Spleen (tissue), 11 donors: ENCODE measurements at regions not wholly inside any gene's neighbourhood (a gene's known extent, or its start where the extent isn't known, plus 50 kb on each side); places are given as distances from the start of the nearest gene placed in this dataset.

Experiments
- DNase-seq: peaks from one replicate; pipeline ENCODE4 v3.0.0-alpha.2; 2020
- H3K27ac ChIP-seq, 8 donors: fragments of 200-600 bp; sonication (generic) in 7 of 8; 1 replicate in 4 of 8; 2 replicates in 4 of 8; pipeline versions ENCODE4 v1.5.0 to v1.8.0; 2016 to 2021; ENCODE audit warnings: inconsistent platforms in 4 of 8, mild to moderate bottlenecking in 4 of 8, moderate library complexity in 1 of 8
- H3K27me3 ChIP-seq, 7 donors: fragments of 200-600 bp; sonication (generic) in 6 of 7; replicated peaks in 1 of 7; 1 replicate in 4 of 7; 2 replicates in 3 of 7; pipeline versions ENCODE4 v1.5.0 to v1.8.0; 2016 to 2021; ENCODE audit warnings: inconsistent platforms in 3 of 7, mild to moderate bottlenecking in 1 of 7
- H3K36me3 ChIP-seq, 6 donors: fragments of 200-600 bp; sonication (generic) in 5 of 6; 1 replicate in 4 of 6; 2 replicates in 2 of 6; pipeline versions ENCODE4 v1.5.0 to v1.8.0; 2016 to 2021; ENCODE audit warnings: inconsistent platforms in 2 of 6
- H3K4me1 ChIP-seq, 6 donors: fragments of 200-600 bp; sonication (generic) in 5 of 6; 1 replicate in 3 of 6; 2 replicates in 3 of 6; pipeline versions ENCODE4 v1.5.0 to v1.8.0; 2016 to 2021; ENCODE audit warnings: inconsistent platforms in 3 of 6
- H3K4me3 ChIP-seq, 8 donors: fragments of 200-600 bp; sonication (generic) in 7 of 8; 1 replicate in 4 of 8; 2 replicates in 4 of 8; pipeline versions ENCODE4 v1.5.0 to v1.8.0; 2016 to 2021; ENCODE audit warnings: inconsistent platforms in 4 of 8, mild to moderate bottlenecking in 4 of 8, moderate library complexity in 2 of 8
- H3K9me3 ChIP-seq, 8 donors: fragments of 200-600 bp; sonication (generic) in 7 of 8; 1 replicate in 4 of 8; 2 replicates in 4 of 8; pipeline versions ENCODE4 v1.5.0 to v1.8.0; 2016 to 2021; ENCODE audit warnings: inconsistent platforms in 4 of 8
- POLR2A ChIP-seq, 3 donors: fragments of 450-650 bp; IDR thresholded peaks; one replicate each; pipeline ENCODE4 v1.5.1; 2017; ENCODE audit warnings: antibody characterized with exemption in 3 of 3, mild to moderate bottlenecking in 1 of 3
- POLR2AphosphoS5 ChIP-seq, 3 donors: sonication (generic); formaldehyde crosslinking; IDR thresholded peaks; one replicate each; pipeline ENCODE4 v1.5.1; 2017; ENCODE audit warnings: antibody characterized with exemption in 3 of 3
- WGBS, 5 donors: extraction: QIAGEN DNeasy Blood & Tissue Kit in 3 of 5; methylation state at CpG; one replicate each; pipeline versions ENCODE4 v1.1.5 to v1.1.7; 2013 to 2018; 5-methylcytosine and 5-hydroxymethylcytosine counted together
- intact Hi-C: fragments of 100-400 bp; cut with DNase I; formaldehyde crosslinking; loops from one replicate; pipeline ENCODE4 v1.15.0; 2023; ENCODE audit warnings: low total_unique reads
- TF ChIP-seq, protein P1 (sequence below), 11 experiments: fragments of 200-600 bp in 7 of 11; fragments of 450-650 bp in 4 of 11; sonication (generic) in 4 of 11; IDR thresholded peaks in 8 of 11; conservative IDR thresholded peaks in 3 of 11; 1 replicate in 7 of 11; 2 replicates in 4 of 11; pipeline versions ENCODE4 v1.4.0 to v1.8.0; 2016 to 2021; ENCODE audit warnings: antibody characterized with exemption in 11 of 11, inconsistent platforms in 4 of 11, mild to moderate bottlenecking in 1 of 11
- donor health status: healthy with polysubstance abuse.
- donor health status: DM: no; HTN: no; CAD: no; lungs with moderate emphysema.
- donor health status: DM: no; HTN: no; CAD: no.
- donor health status: Bipolar disorder and iron deficiency.
- donor health status: healthy.
- donor health status: DM: no; HTN: no; CAD: no.
- donor health status: DM: yes; HTN: yes; CAD: no.

- H3K4me1 ChIP-seq, result peaks cover 0 to 3% (median 0%) of the 10 kb centered on the region in 6 donors
- DNase-seq, result peak; percentile 45
- TF ChIP-seq POLR2AphosphoS5 (IDR thresholded peaks at IDR 0.05) (no peak), POLR2A (IDR thresholded peaks at IDR 0.05) (no peak)
- TF ChIP-seq, protein P1, sequence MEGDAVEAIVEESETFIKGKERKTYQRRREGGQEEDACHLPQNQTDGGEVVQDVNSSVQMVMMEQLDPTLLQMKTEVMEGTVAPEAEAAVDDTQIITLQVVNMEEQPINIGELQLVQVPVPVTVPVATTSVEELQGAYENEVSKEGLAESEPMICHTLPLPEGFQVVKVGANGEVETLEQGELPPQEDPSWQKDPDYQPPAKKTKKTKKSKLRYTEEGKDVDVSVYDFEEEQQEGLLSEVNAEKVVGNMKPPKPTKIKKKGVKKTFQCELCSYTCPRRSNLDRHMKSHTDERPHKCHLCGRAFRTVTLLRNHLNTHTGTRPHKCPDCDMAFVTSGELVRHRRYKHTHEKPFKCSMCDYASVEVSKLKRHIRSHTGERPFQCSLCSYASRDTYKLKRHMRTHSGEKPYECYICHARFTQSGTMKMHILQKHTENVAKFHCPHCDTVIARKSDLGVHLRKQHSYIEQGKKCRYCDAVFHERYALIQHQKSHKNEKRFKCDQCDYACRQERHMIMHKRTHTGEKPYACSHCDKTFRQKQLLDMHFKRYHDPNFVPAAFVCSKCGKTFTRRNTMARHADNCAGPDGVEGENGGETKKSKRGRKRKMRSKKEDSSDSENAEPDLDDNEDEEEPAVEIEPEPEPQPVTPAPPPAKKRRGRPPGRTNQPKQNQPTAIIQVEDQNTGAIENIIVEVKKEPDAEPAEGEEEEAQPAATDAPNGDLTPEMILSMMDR (IDR thresholded peaks at IDR 0.05 in 8 of 11, conservative IDR thresholded peaks at IDR 0.05 in 3 of 11), result no peak
- H3K36me3 ChIP-seq, result no peaks in the 10 kb centered on the region
- H3K4me3 ChIP-seq, result no peak overlapping the region
- H3K27me3 ChIP-seq, result peaks cover 0 to 19% (median 0%) of the 10 kb centered on the region in 7 donors
- no peaks in the 10 kb centered on the region for H3K9me3 ChIP-seq
- H3K27ac ChIP-seq, result no peak overlapping the region
- 78 to 84% (median 80%) methylated on average over 12 of the region's 12 CpGs for WGBS, 5 donors
- intact Hi-C loops, result no loop called here
Measured at GRCh38 chr20:23283096-23283850, 67.3 kb upstream of the NXT1 start.

- Histone ChIP-seq H3K4me3 (no peak overlapping the region), H3K27ac (no peak overlapping the region), H3K4me1 (peaks cover 0 to 3% (median 0%) of the 10 kb centered on the region in 6 donors), H3K36me3 (no peaks in the 10 kb centered on the region), H3K27me3 (peaks cover 0 to 12% (median 0%) of the 10 kb centered on the region in 7 donors), H3K9me3 (no peaks in the 10 kb centered on the region)
- intact Hi-C loops, result no loop called here
- peak; percentile 39 for DNase-seq
- TF ChIP-seq POLR2A (IDR thresholded peaks at IDR 0.05) (no peak), POLR2AphosphoS5 (IDR thresholded peaks at IDR 0.05) (no peak)
- TF ChIP-seq, protein P1 (IDR thresholded peaks at IDR 0.05 in 8 of 11, conservative IDR thresholded peaks at IDR 0.05 in 3 of 11), result no peak
- WGBS, 5 donors, result 86 to 96% (median 87%) methylated on average over 3 of the region's 3 CpGs
Measured at GRCh38 chr20:23282546-23282945, 68.0 kb upstream of the NXT1 start.

- peaks cover 0 to 3% (median 0%) of the 10 kb centered on the region in 6 donors for H3K4me1 ChIP-seq
- intact Hi-C loops, result no loop called here
- H3K4me3 ChIP-seq, result no peak overlapping the region
- no peaks in the 10 kb centered on the region for H3K36me3 ChIP-seq
- no peaks in the 10 kb centered on the region for H3K9me3 ChIP-seq
- peaks cover 0 to 10% (median 0%) of the 10 kb centered on the region in 7 donors for H3K27me3 ChIP-seq
- TF ChIP-seq, protein P1 (IDR thresholded peaks at IDR 0.05 in 8 of 11, conservative IDR thresholded peaks at IDR 0.05 in 3 of 11), result no peak
- TF ChIP-seq POLR2AphosphoS5 (IDR thresholded peaks at IDR 0.05) (no peak), POLR2A (IDR thresholded peaks at IDR 0.05) (no peak)
- DNase-seq, result no peak
- H3K27ac ChIP-seq, result no peak overlapping the region
- WGBS, 5 donors, result 24 to 52% (median 32%) methylated on average over 1 of the region's 1 CpG
Measured at GRCh38 chr20:23282111-23282510, 68.5 kb upstream of the NXT1 start.

GRCh38 chr20:23279836-23280235 lies 70.8 kb upstream of the NXT1 start:
- H3K4me3 ChIP-seq, result no peak overlapping the region
- H3K9me3 ChIP-seq, result no peaks in the 10 kb centered on the region
- intact Hi-C loops, result no loop called here
- 84 to 97% (median 93%) methylated on average over 7 of the region's 7 CpGs for WGBS, 5 donors
- TF ChIP-seq POLR2A (IDR thresholded peaks at IDR 0.05) (no peak), POLR2AphosphoS5 (IDR thresholded peaks at IDR 0.05) (no peak)
- TF ChIP-seq, protein P1 (IDR thresholded peaks at IDR 0.05 in 8 of 11, conservative IDR thresholded peaks at IDR 0.05 in 3 of 11), result no peak
- H3K4me1 ChIP-seq, result no peaks in the 10 kb centered on the region
- peaks cover 0 to 10% (median 0%) of the 10 kb centered on the region in 7 donors for H3K27me3 ChIP-seq
- DNase-seq, result peak; percentile 21
- H3K27ac ChIP-seq, result no peak overlapping the region
- no peaks in the 10 kb centered on the region for H3K36me3 ChIP-seq
